ENCODE measurements at regions not wholly inside any gene's neighbourhood (a gene's known extent, or its start where the extent isn't known, plus 50 kb on each side); places are given as distances from the start of the nearest gene placed in this dataset.

DNA sequence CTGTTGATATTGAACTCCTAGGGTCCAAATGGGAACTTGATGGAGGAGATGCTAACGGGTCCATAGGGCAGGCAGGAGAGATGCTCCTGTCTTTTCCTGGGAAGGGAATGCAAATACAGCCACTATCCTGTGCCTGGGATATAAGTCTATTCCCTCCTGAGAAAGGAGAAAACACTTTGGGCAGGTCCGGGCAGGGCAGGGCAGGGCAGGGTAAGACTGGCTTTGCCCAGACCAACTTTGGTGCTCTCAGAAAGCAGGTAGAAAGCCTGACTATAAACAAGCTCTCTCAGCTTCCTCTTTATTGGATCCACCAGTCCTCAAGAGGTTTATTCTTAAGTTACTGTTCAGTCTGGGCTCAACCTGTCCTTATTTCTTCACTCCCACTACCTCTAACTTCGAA, 232.3 kb downstream of the PTTG2 start (continued):
- TF ChIP-seq, protein P1, sequence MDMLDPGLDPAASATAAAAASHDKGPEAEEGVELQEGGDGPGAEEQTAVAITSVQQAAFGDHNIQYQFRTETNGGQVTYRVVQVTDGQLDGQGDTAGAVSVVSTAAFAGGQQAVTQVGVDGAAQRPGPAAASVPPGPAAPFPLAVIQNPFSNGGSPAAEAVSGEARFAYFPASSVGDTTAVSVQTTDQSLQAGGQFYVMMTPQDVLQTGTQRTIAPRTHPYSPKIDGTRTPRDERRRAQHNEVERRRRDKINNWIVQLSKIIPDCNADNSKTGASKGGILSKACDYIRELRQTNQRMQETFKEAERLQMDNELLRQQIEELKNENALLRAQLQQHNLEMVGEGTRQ (CRISPR knock-in tag; IDR thresholded peaks at IDR 0.05), result no peak
- TF ChIP-seq, protein P2, sequence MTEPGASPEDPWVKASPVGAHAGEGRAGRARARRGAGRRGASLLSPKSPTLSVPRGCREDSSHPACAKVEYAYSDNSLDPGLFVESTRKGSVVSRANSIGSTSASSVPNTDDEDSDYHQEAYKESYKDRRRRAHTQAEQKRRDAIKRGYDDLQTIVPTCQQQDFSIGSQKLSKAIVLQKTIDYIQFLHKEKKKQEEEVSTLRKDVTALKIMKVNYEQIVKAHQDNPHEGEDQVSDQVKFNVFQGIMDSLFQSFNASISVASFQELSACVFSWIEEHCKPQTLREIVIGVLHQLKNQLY (CRISPR knock-in tag; IDR thresholded peaks at IDR 0.05), result no peak
- TF ChIP-seq ZNF121 (CRISPR knock-in tag; IDR thresholded peaks at IDR 0.05), result no peak
- TF ChIP-seq, protein P3, sequence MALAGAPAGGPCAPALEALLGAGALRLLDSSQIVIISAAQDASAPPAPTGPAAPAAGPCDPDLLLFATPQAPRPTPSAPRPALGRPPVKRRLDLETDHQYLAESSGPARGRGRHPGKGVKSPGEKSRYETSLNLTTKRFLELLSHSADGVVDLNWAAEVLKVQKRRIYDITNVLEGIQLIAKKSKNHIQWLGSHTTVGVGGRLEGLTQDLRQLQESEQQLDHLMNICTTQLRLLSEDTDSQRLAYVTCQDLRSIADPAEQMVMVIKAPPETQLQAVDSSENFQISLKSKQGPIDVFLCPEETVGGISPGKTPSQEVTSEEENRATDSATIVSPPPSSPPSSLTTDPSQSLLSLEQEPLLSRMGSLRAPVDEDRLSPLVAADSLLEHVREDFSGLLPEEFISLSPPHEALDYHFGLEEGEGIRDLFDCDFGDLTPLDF (CRISPR knock-in tag; IDR thresholded peaks at IDR 0.05), result no peak
- no peak for TF ChIP-seq NFYB (CRISPR knock-in tag; conservative IDR thresholded peaks at IDR 0.05; ENCODE audit: low read depth)
- no peak for TF ChIP-seq SP1 (CRISPR knock-in tag; conservative IDR thresholded peaks at IDR 0.05)
- TF ChIP-seq, protein P4, sequence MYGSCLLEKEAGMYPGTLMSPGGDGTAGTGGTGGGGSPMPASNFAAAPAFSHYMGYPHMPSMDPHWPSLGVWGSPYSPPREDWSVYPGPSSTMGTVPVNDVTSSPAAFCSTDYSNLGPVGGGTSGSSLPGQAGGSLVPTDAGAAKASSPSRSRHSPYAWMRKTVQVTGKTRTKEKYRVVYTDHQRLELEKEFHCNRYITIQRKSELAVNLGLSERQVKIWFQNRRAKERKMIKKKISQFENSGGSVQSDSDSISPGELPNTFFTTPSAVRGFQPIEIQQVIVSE (CRISPR knock-in tag; IDR thresholded peaks at IDR 0.05; ENCODE audit: borderline replicate concordance), result no peak
- no peak for TF ChIP-seq JUN (CRISPR knock-in tag; IDR thresholded peaks at IDR 0.05)
- TF ChIP-seq, protein P5, sequence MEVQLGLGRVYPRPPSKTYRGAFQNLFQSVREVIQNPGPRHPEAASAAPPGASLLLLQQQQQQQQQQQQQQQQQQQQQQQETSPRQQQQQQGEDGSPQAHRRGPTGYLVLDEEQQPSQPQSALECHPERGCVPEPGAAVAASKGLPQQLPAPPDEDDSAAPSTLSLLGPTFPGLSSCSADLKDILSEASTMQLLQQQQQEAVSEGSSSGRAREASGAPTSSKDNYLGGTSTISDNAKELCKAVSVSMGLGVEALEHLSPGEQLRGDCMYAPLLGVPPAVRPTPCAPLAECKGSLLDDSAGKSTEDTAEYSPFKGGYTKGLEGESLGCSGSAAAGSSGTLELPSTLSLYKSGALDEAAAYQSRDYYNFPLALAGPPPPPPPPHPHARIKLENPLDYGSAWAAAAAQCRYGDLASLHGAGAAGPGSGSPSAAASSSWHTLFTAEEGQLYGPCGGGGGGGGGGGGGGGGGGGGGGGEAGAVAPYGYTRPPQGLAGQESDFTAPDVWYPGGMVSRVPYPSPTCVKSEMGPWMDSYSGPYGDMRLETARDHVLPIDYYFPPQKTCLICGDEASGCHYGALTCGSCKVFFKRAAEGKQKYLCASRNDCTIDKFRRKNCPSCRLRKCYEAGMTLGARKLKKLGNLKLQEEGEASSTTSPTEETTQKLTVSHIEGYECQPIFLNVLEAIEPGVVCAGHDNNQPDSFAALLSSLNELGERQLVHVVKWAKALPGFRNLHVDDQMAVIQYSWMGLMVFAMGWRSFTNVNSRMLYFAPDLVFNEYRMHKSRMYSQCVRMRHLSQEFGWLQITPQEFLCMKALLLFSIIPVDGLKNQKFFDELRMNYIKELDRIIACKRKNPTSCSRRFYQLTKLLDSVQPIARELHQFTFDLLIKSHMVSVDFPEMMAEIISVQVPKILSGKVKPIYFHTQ (CRISPR knock-in tag; IDR thresholded peaks at IDR 0.05), result no peak
- TF ChIP-seq EMX1 (CRISPR knock-in tag; IDR thresholded peaks at IDR 0.05), result no peak

DNA sequence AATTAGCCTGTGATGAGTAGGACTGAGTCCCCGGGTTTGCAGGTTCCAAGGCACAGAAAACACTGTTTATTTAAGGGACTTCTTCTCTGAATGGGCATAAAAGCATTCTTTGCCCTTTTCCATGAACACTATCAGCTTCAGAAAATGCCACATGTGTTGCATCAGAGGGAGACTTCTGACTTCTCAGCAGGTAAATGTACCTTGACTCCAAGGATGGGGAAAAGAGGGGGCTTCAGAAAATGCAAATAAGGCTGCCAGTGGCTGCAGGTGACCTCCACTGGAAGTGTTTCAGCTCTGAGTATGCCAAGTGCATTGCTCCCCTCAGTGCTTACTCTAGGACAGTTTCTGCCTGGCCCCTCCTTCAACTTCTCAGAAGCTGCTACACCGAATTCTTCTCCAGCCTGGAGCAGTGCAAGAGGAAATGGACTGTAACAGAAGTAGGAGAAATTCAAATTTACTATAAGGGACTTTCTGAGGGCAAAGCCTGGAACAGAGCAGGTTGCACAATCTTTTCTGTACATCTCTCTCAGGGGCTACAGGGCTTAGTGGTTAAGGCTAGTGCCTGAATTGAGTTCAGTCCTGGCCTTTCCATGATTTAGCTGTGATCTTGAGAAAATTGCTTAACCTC, 233.2 kb downstream of the PTTG2 start:
- ATAC-seq (no peak), DNase-seq (ENCODE audit: low spot score) (no peak)
- H3K4me1 Mint-ChIP-seq, result no peaks in the 10 kb centered on the region
- ChIA-PET CTCF (interaction anchor here (0.6 to 1.9 kb wide), 3 partner anchors 14 to 589 kb away, joined by 3 to 7 read pairs (median 4); partner anchors contain the start of gene TLR10), POLR2A (no interaction called here)
- peaks cover 13% of the 10 kb centered on the region for H3K9me3 Mint-ChIP-seq
- H3K4me3 Mint-ChIP-seq, result no peak overlapping the region
- TF ChIP-seq, protein P6, sequence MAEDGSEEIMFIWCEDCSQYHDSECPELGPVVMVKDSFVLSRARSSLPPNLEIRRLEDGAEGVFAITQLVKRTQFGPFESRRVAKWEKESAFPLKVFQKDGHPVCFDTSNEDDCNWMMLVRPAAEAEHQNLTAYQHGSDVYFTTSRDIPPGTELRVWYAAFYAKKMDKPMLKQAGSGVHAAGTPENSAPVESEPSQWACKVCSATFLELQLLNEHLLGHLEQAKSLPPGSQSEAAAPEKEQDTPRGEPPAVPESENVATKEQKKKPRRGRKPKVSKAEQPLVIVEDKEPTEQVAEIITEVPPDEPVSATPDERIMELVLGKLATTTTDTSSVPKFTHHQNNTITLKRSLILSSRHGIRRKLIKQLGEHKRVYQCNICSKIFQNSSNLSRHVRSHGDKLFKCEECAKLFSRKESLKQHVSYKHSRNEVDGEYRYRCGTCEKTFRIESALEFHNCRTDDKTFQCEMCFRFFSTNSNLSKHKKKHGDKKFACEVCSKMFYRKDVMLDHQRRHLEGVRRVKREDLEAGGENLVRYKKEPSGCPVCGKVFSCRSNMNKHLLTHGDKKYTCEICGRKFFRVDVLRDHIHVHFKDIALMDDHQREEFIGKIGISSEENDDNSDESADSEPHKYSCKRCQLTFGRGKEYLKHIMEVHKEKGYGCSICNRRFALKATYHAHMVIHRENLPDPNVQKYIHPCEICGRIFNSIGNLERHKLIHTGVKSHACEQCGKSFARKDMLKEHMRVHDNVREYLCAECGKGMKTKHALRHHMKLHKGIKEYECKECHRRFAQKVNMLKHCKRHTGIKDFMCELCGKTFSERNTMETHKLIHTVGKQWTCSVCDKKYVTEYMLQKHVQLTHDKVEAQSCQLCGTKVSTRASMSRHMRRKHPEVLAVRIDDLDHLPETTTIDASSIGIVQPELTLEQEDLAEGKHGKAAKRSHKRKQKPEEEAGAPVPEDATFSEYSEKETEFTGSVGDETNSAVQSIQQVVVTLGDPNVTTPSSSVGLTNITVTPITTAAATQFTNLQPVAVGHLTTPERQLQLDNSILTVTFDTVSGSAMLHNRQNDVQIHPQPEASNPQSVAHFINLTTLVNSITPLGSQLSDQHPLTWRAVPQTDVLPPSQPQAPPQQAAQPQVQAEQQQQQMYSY (CRISPR knock-in tag; IDR thresholded peaks at IDR 0.05), result no peak
- no peak for TF ChIP-seq CREB1 (CRISPR knock-in tag; IDR thresholded peaks at IDR 0.05)
- H3K27ac Mint-ChIP-seq, result no peak overlapping the region
- no peaks in the 10 kb centered on the region; the same call in 1 of the 2 replicates for H3K27me3 Mint-ChIP-seq (ENCODE audit: low read depth)
- peaks cover 4% of the 10 kb centered on the region; the same call in 1 of the 2 replicates for H3K36me3 Mint-ChIP-seq
